GM21367 (cell line): ENCODE measurements at regions not wholly inside any gene's neighbourhood (a gene's known extent, or its start where the extent isn't known, plus 50 kb on each side); places are given as distances from the start of the nearest gene placed in this dataset.

Experiments
- ATAC-seq: cut with Tn5 transposase; IDR thresholded peaks from one replicate; pipeline ENCODE4 v1.9.1; 2021; ENCODE audit not compliant: unreplicated experiment

DNA sequence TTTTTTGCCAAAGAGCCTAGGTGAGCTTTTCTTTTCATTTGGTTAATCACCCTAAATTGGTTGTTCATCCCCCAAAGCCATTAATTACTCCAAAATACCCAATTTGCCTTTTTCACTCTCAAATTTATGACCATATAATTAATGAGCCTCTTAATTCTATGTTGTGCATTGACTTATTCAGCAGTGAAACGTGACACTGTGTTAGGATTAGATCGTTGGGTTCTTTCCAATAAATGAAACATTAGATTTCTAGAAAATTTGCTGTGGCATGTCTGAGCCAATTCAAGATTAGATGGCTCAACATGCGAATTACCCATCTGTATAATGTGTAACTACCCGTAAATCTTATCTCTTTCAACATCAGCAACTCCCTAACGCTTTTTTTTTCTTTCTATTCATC is 273.4 kb downstream of the BMP4 start:
- no peak for ATAC-seq

DNA sequence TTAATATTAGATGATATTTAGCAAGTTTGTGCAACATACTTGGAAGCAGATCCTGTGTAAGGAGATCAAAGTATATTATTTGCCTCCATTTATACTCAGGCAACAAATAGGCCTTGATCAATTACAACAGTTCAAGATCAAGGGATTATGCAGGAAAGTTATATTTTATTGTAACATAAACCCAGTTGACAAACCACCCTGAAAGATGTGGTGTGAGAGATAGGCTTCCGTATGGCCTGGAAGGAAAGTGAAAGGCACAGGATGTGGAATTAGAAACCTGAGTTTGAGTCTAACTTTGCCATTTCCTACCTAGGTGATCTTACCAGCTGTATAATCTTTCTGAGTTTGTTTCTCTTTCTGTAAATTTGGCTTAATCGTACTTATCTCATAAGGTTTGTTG is 284.1 kb downstream of the BMP4 start:
- ATAC-seq, result no peak

DNA sequence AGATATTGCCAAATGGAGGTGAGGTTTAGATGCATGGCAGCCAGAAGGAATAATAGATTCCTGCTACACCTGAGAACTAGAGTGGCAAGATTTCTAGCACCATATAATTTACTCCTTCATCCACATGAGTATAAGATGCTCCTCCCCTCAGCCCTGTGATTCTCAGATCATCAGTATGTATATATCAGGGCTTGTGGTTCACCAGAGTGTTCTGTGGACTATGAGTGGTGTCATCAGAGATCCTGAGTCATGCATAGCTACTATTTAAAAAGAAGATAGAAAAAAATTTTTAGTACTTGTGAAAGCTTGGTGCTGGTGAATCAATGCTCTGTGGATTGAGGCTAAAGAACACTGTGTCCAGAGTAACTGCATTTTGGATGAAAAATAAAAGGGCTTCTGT is 285.9 kb downstream of the BMP4 start:
- no peak for ATAC-seq

DNA sequence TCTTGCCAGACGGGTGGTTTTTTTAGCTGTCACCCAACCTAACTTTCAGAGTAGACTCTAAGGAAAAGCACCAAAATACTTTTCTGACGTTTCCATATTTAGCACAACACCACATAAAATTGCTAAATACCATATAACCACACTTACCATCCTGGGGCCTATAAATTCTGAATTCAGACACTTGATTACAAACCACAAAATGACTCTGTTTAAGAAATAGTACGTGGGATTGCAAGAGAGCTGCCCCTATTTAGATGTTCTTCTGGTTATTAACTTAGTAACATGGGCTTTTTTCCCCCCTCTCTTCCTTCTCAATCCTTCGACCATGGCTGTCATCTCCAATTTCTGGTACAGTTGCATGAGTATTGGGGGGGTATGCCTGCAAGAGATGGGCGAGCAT is 287.7 kb downstream of the BMP4 start:
- no peak for ATAC-seq

DNA sequence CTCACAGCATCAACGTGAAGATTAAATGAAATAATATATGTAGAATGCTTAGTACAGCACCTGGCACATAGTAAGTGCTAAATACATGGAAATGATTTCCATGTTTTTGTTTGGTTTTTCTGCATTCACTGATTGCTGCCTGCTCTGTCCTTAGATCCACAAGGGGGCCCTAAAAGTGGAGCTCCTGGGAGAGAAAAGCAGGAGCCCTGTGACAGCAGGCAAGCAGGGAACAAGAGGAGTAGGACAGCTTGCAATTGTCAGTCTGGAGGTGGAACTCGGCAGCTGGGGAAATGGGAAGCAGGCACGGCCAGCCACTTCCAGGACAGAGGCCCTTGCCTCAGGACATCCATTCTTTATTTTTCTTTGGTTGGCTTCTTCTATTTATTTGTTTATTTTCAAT is 292.9 kb downstream of the BMP4 start:
- ATAC-seq, result no peak

DNA sequence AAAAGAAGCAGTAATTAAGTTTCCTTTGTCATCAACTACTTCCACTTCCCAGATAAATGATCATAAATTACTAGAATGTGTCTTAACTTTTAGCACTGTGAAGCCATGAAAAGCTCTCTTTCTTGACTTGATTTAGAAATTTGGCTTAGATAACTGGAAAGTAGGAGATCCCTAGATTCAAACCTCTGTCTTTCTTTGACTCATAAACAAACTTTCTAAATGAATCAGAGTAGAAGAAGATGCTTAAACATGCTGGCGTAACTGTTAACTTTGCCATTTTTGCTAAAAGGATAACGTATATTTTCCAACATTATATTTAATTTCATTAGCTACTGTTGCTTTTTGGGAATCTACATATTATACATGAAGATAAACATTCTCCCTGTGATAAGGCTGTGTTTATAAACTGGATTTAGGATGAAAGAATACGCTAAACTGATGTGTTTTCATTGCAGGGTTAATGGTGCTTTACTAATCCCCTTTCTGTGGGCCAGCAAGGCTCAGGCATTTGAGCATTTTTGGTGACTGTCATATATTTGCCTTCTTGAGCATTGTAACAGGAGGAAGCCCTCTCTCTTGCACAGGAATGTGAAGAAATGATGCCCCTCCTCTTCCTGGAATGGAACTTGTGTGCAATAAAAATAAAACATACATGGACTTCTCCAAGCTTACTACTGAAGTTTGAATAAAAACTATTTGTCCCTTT is 301.4 kb downstream of the BMP4 start:
- ATAC-seq, result no peak

DNA sequence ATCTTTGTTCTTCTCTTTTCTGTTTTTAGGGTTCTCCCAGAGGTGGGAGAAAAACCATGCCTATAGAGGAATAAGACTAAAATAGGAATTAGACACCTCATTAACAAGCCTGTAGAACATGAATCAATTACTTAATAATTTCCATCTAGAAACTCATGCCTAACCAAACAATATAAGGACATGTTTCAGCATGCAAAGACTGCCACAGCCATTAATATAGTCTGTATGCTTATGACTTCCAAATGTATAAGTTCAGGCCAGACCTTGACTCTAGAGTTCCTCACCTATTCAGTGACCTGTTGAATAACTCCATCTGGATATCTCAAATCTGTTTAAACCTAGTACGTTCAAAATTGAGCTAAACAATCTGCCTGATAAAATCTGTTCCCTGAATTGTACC is 304.6 kb downstream of the BMP4 start:
- no peak for ATAC-seq

DNA sequence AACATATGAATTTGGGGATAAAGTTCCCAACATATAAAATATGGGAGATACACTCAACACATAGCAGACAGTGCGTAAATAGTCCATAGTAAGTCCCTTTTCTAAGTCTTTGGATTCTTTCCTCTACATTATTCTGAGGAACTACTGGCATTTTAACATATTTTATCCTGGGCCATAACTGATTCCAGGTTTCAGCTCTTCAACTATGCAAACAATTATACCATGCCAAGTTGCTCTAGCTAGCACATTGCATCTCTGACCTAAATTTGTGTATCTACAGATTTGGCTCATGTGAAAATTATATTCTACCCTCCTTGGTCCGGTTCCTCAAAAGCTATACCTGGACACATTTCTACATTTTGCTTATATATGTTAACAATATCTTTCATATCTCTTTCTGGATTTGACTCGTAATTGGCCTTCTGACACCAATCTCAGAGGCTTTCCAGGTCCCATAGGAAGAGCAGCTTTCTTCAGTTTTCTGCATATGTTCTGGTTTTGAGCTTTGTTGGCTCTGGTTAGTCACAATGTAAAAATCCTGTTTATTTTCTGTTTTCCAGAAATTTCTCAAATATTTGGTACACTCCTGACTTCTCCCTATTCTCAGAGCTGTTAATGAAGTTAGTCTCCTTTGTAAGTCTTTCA is 305.4 kb downstream of the BMP4 start:
- no peak for ATAC-seq

DNA sequence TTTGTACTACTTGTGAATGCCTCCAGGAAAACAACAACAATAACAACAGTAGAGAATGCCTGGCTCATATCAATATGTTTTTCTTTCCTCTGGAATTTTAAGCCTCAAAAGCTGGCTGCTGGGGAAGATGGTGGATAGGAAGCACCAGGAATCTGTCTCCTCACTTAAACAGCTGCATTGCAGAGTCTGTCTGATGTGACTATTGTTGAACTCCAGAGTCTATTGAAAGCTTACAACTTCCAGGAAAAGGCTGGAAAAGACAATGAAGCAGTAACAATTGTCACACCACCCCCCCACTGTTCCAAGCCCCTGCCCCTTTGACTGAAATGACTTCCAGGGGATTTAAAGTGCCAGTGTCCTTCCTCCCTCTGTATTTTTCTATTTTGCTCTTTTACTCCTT is 309.7 kb downstream of the BMP4 start:
- ATAC-seq, result no peak

DNA sequence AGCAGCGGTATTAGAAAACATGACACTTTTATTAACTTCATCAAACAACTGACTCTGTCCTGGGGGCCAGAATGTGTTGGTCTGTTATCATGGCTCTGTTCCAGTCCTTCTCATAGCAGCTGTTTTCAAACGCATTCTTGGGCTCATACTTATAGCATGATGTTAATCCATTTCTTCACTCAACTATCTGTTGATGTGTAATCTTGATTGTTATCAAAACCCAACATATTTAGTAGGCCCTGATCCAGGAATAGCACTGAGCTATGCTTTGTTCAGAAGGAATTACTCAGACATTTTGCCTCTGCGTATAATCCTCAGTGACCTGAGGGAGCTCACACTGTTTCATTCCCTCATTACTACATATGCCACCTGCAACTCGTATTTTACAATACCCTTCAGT is 315.9 kb downstream of the BMP4 start:
- ATAC-seq, result no peak

DNA sequence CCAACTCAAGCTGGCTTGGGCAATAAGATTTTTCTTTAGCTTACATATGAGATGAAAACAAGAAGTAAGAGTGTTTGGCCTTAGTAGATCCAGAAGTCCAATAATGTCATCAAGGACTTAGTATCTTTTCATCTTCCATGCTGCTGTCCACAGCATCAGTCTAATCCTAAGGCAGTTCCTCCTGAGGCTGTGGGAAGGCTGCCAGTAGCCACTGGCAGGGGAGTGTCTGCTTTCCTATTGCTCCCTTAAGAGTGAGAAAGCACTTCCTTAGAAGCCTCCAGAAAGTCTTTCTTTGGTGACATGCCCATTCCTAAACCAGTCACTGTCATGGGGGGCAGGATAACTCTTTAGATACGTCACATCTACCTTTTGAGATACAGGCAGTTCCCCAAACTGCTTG is 317.7 kb downstream of the BMP4 start:
- no peak for ATAC-seq

DNA sequence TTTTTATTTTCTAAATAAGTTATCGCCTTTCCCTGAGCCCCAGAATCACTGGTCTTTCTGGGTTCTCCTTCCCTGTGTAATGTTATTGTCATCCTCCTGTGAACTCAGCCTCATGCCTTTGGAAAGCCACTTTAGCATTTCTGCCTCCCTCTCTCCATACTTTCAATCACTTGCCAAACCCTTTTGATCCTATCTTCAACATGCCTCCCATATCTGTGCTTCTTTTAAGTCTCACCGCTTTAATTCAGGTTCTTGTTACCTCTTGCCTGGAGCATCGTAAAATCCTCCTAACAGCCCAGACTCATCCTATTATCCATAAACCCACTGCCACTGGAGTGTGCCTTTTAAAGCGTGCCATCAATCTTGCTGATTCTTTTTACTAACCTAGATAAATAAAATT is 321.8 kb downstream of the BMP4 start:
- no peak for ATAC-seq

DNA sequence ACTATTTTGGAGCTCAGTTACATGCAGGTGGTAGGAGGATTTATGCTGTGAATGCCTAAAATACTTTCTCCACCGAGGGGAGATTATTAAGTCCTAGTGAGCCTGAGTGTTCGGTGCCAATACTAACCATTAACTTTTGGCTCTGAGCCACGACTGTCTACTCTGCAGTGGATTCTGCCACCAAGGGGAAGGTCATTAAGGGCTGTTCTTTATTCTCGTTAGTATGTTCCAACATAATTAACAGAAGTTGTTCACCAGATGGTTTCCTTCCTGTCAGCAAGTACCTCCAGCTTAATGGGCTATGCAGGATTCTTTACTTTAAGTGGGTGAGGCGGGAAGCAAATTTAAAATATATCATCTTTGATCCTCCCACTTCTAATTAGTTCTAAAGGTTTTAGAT is 326.3 kb downstream of the BMP4 start:
- ATAC-seq, result no peak

DNA sequence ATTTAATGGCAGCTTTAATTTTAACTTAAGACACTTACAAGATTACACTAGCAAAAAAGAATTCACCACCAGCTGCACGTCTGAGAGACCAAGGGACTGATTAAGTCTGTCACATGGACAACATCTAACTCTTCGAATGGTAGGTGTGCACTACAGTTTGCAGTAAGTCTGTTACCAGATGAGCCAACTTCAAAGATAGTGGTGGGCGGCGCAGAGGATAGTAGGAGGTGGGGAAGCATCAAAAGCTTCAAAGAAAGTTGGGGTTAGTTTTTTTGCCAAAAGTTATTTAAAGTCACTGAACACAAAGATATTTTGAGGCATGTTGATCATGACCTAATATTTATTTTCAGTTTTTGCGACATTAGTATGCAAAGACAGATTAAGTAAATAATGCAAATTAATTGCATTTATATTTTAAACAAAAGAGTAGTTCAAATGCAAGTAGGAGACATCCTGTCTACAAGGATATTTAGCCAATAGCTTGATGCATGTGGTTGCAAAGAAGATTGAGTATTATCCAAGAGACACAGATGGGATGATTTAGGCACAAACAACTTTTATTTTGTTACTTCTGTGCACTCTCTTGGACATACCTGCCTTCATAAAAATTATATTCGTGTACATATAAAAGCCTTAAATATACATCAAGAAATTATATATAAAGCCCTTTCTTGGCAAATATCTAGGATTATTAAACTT is 327.7 kb downstream of the BMP4 start:
- no peak for ATAC-seq

DNA sequence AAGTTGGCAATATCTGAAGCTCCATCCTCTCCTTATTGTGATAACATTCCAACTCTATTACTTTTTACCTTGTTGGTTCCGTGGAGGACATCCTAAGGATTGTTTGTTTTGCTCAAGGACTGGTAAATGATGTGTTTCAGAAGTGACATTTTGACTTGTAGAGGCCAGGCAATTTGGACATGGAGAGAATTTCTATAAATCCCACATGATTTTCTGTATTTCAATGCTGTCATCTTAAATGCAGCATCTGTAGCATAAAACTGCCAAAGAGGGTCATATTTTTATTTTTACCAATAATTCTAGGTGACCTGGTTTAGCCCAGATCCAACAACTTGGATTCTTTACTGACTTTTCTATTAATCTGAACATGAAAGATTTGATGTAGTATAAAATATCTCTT is 328.4 kb downstream of the BMP4 start:
- no peak for ATAC-seq

DNA sequence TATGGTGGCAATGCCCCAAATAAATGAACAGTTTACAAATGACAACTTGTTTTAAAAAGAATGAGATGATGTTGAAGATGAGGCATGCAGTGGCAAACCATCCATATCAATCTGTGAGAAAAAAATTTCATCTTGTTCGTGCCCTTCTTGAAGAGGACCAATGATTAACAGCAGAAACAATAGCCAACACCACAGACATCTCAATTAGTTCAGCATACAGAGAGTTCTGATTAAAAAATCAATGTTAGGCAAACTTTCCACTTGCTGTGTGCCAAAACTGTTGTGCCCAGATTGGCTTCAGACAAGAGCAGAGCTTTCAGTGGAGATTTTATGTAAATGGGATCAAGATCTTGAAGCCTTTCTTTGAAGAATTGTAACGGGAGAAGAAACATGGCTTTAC is 329.9 kb downstream of the BMP4 start:
- no peak for ATAC-seq

DNA sequence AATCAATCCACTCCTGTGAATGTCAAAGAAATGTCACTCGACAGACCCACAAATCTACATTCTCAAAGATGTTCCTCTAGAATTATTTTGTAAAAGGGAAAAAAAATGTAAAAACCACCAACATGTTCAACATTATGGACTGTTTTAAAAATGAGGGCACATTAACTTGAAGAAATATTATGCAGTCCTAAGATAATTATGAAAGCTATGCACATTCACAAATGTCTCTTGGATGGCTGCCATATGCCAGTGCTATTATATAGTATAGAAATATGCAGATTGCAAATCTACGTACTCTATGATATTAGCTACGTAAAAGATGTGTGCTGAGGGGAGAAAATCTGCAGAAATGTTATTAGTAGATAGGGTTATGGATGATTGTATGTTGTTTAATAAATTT is 334.2 kb downstream of the BMP4 start:
- ATAC-seq, result no peak

DNA sequence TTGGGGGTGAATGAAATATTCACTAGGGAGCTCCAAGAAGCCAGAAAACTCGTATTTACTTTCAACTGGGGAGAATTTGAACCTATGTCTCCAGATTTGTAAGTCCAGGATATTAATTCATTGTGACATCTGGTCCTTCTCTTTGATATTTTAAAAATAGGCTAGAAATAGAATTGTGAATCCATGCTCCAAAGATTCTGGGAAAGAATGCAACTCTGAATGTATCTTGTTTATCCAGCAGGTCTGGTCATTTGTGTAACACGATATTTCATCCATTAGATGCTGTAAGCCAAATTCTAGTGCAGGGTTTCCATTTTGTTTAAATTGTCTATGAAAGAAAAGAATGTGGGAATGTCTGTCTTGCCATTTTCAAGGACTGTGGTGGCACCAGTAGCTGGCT is 334.7 kb downstream of the BMP4 start:
- ATAC-seq, result no peak

DNA sequence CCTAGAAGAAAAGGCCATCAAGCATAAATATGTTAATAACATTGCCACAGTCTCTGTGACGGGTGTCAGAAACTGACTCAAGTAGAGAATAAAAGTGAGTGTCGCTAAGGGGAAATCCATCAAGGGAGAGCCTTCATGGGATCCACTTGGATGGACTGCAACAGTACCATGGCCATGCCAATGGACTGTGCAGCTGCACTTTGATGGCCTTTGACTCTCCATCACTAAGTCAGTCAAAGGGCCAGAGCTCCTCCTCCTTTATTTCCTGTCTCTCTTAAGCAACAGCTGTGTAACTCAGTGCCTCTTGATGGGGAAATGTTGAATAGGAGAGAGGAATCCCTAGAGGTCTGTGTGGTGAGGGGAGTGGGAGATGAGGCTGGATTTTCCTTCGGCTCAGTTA is 335.2 kb downstream of the BMP4 start:
- no peak for ATAC-seq

DNA sequence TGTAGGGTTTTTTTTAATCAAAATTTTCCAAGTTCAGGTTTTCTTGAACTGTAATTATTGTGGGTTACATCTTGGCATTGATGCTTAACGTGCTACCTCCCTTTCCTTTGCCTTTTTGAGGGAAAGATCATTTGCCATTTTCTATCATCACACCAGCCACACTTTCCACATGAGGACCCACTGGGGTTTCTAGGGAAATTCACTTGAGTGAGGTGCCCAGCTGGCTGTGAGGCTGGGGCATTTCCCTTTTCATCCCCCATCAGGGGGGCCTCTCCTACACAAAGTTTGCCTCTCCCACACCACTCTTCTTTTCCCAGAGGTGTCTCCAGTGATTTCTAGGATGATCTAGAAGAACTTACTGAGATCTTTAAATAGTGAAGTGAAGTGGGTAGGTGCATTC is 335.7 kb downstream of the BMP4 start:
- ATAC-seq, result no peak

DNA sequence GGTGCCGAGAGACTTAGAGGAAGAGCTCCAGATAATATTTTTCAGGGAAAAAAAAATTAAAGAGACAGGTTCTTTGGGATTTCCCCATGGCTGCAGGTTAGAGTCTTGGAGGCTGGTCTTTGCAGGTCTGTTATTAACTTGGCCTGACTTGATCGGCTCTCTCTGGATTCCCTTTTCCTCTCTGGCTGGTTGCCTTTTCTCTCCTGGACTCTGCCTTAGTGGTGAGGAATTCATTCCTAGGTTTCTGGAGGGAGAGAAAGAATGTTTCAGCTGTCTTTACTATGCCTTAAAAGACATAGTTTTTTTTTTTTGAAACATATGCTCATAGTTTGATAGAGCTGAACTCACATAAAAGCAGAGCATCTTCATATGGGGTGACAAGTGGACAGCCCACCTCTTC is 336.3 kb downstream of the BMP4 start:
- ATAC-seq, result no peak

DNA sequence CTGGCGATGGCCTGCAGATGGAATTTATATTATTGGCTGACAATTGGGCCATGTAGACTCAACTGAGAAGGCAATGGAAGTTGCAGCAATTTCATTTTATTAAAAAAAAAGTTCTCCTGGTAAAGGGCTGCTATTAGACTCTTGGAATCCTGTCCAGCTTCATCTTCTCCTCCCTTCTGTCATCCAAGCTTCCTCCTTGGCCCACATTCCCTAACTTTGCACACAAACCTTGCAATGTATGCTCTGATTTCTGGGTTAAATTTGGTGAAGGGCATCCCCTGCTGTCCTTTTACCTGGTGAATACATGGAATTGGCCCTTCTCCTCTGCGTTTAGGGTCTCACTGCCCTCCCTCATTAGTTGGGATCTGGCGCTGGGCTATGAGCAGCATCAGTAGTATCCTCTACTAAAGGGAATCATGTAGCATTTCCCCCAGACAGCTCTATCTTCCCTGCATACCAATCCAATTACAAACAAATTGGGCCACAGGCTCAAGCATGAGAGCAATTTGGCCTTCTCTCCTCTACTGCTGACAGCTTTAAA is 336.9 kb downstream of the BMP4 start:
- ATAC-seq, result no peak
